ENCODE measurements at regions not wholly inside any gene's neighbourhood (a gene's known extent, or its start where the extent isn't known, plus 50 kb on each side); places are given as distances from the start of the nearest gene placed in this dataset.

DNA sequence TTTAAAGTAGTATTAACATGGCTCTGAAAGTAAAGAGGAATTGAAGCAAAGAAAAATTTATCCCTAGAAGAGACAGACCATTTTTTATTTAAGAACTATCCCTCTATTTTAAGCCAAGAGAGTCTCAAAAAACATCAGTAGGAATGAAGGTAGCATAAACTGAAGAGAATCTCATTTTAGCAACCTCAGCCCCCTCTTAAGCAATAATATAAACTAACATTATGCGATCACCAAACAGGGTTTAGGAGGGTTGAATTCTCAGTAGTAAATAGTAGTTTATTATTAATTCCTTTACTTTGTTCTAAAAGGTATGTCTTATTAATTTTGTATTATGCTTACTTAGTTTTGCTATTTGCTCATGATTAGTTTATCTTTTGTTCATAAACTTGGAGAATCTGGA, 287.4 kb downstream of the CDK5RAP2 start:
- DNase-seq (ENCODE audit: low read depth in 2 of 2), result no peak

DNA sequence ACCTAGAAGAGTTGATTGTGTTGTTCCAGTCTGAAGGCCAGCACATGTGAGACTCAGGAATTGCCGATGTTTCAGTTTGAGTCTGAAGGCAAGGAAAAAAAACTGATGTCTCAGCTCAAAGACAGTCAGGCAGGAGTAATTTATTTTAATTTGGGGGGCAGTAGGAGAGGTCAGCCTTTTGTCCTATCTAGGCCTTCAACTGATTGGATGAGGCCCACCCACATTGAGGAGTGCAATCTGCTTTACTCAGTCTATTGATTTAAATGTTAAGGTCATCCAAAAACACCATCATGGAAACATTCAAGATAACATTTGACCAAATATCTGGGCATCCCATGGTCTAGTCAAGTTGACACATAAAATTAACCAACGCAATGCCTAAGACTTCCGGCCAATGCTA, 288.9 kb downstream of the CDK5RAP2 start:
- DNase-seq (ENCODE audit: low read depth in 2 of 2), result no peak

DNA sequence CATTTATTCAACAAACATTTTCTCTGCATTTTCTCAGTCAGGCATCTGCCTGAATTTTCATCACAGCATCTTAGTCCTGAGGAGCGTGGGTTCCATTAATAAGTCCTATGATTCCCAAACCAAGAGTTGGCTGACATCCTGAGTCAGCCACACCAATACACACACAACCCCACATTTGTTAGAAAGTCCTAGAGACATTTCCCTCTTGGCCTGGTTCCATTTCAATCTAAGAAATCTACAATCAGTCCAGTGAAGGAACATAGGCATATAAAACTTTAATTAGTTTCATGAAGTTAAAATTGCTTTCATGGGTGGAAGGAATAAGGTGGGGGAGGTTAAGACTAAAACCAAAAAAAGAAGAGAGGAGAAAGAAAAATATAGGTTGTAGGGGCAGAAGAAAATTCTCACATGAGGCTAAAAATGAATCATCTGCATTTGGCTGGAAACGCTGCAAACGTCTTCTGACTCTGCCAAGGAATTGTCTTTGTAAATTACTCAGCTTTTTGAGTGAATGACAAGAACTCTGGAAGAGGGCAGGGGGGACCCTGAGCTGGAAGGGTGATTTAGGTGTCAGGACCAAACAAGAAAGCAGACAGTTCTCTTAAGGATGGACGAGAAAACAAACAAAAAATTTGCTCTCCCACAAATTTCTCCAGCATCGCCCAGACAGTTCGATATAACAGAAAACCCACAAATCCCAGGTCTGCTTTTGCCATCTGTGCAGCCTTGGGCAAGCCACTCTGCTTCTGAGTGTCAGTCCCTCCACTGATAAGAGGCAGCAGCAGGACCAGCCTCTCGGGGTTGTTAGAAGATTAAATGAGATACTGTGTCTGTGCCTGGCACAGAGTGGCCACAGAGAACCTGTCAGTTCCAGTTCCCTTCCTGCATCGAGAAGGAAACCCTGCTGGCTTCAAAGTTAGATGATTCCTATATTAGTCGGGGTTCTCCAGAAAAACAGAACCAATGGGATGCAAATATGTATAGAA, 289.7 kb downstream of the CDK5RAP2 start:
- no peak for DNase-seq (ENCODE audit: low read depth in 2 of 2)

- no peak for DNase-seq (ENCODE audit: low read depth in 2 of 2)
Observed at GRCh38 chr9:120289098-120289497, 290.9 kb downstream of the CDK5RAP2 start.

GRCh38 chr9:120286530-120286929, 293.4 kb downstream of the CDK5RAP2 start:
- no peak for DNase-seq (ENCODE audit: low read depth in 2 of 2)

- no peak for DNase-seq (ENCODE audit: low read depth in 2 of 2)
Observed at GRCh38 chr9:120284821-120285220, 295.1 kb downstream of the CDK5RAP2 start.

- no peak for DNase-seq (ENCODE audit: low read depth in 2 of 2)
Observed at GRCh38 chr9:120281665-120282064, 298.3 kb downstream of the CDK5RAP2 start.

GRCh38 chr9:120267929-120268328, 312.0 kb downstream of the CDK5RAP2 start:
- no peak for DNase-seq (ENCODE audit: low read depth in 2 of 2)

DNA sequence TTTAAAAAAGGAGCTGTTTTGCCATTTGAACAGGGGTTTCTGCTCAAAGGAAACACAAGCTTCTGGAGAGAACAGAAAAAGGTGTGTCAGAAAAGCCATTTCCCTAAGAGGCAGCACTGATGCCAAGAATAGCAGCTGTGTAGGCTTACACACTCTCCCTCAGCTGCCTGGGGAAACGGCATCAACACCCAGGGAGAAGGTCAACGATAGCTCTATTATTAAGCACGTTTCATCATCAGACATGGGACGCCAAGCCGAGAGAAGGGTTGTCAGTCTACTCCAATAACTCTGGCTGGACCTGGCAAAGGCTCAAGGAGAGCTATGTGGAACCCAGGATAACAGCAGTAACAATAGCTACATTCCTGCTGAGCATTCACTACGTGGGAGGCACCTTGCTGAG, 314.2 kb downstream of the CDK5RAP2 start:
- no peak for DNase-seq (ENCODE audit: low read depth in 2 of 2)

GRCh38 chr9:120264528-120264927, 315.4 kb downstream of the CDK5RAP2 start:
- DNase-seq (ENCODE audit: low read depth in 2 of 2), result no peak

DNA sequence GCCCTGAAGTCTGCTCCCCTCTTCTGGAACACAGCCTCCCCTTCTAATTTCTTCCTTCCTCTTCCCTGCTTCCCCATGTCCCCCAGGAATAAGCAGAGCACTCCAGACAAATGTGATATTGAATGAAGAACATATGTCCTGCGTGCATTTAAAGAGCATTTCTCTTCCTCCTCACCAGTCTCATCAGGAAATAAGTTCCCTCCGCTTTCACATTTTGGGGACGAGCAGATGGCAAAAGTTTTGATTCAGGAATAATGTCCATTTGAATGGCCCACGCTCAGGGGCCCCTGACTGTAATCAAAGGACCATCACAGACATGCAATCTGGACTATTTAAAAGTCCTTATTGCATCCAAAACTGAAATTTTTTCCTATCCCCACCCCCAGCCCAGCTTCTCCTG, 316.1 kb downstream of the CDK5RAP2 start:
- no peak for DNase-seq (ENCODE audit: low read depth in 2 of 2)

- no peak for DNase-seq (ENCODE audit: low read depth in 2 of 2)
Observed at GRCh38 chr9:120261419-120261818, 318.5 kb downstream of the CDK5RAP2 start.

- no peak for DNase-seq (ENCODE audit: low read depth in 2 of 2)
Observed at GRCh38 chr9:120259100-120259499, 320.9 kb downstream of the CDK5RAP2 start.

GRCh38 chr9:120258096-120258495, 321.9 kb downstream of the CDK5RAP2 start:
- DNase-seq (ENCODE audit: low read depth in 2 of 2), result no peak

DNA sequence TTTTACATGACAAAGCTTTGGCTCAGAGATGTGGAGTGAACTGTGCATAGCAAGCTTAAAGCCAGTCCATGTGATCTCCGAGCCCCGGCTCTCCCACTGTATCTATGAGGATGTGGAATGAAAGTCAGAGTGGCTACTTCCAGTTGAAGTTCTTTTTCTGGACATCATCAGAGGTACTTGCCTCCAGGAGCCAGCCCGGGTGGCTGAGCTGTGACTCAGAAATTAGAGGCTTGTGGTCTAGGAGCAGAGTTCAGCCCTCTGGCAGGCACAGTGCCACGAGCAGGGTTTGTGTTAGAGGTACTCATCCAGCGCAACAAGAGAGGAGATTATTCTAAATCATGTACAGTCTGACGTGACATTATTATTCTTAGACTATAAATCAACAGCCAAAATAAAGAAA, 322.5 kb downstream of the CDK5RAP2 start:
- no peak for DNase-seq (ENCODE audit: low read depth in 2 of 2)

- no peak for DNase-seq (ENCODE audit: low read depth in 2 of 2)
Observed at GRCh38 chr9:120256146-120256545, 323.8 kb downstream of the CDK5RAP2 start.

- DNase-seq (ENCODE audit: low read depth in 2 of 2), result no peak
Observed at GRCh38 chr9:120252248-120252647, 327.7 kb downstream of the CDK5RAP2 start.

DNA sequence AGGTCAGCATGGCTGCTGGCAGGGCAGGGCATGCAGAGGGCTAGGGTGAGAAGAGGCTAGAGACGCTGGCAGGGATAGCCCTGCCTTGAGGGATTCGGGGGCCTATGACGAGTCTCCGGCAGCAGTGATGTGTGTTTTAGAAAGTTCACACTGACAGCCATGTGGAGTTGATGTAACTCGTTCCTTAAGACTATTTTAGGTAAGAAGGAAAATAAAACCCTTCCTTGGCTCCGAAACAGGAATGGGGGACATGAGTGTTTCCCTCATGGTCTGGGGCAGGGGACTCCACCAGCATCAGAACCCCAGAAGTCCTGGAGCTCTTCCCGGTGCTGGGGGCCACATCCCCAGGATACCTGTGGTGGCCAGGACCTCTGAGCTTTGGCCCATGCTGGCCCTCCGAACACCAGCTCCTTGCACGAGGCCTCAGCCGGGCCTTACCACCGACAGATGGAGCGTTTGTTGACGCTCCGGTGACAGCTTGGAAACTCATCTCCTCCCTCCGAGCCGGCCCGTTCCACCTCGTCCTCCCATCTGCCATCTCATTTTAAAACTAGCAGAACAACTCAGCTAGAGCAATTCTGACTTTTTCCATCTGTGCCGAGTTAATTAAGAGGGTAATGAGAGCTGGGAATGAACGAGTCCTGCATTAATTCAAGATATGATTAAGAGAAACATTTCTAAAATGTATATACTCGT, 337.7 kb downstream of the CDK5RAP2 start:
- DNase-seq (ENCODE audit: low read depth in 2 of 2), result no peak

DNA sequence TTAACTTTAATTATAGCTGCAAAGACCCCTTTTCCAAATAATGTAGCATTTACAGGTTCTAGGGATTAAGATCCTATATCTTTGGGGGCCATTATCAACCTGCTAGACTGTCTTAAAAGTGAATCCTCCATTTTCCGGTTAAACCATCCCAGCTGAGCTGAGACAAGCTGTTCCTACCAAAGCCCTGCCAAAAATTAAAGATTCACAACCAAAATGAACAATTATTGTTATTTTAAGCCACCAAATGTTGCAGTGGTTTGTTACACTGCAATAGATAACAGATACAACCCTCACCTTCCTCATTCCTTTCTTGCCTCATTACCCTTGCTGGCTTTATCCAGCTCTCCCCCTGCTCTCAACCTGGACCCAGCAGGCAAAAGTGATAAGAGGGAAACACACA, 343.4 kb downstream of the CDK5RAP2 start:
- DNase-seq (ENCODE audit: low read depth in 2 of 2), result no peak

- DNase-seq (ENCODE audit: low read depth in 2 of 2), result no peak
Observed at GRCh38 chr9:120235081-120235480, 344.9 kb downstream of the CDK5RAP2 start.

DNA sequence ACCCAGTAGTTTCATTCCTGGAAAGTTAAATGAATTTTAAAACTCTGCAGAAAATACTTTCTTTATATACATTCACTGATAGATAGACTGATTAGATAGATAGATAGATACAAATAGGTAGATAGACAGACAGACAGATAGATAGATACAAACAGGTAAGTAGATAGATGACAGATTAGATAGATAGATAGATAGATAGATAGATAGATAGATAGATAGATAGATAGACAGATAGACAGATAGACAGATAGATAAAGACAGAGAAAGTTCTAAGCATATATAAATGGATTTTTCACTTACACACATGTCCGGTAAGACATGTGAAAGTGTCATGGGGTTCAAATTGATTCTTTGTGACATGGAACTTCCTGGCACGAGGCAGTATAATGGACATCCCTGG, 349.7 kb downstream of the CDK5RAP2 start:
- no peak for DNase-seq (ENCODE audit: low read depth in 2 of 2)

- no peak for DNase-seq (ENCODE audit: low read depth in 2 of 2)
Observed at GRCh38 chr9:120221844-120222243, 358.1 kb downstream of the CDK5RAP2 start.

DNA sequence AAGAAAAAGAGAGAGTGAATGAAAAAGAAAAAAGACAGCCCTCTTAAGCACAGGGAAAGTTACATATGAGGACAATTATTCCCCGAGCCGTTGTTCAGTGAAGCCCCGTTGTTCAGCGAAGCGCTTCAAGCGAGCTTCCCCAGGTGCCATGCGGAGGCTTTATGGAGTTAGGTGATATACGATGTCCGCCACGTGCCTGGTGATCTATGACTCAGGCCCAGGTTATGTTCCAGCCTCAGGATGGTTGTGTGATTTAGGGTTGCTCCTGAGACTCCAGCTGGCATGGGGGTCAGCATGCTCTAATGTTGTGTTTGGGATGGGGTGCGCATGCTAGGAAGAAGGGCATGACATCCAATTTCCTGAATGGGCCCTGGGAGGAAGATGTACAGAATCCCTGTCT, 365.6 kb downstream of the CDK5RAP2 start:
- DNase-seq (ENCODE audit: low read depth in 2 of 2), result no peak
